ENCODE measurements at regions not wholly inside any gene's neighbourhood (a gene's known extent, or its start where the extent isn't known, plus 50 kb on each side); places are given as distances from the start of the nearest gene placed in this dataset.
A peak's percentile ranks its signal among the peaks of the same experiment; 100 is the strongest.

- DNase-seq (ENCODE audit: low read depth in 2 of 2) = no peak
Observed at GRCh38 chr18:70672581-70672980, 383.7 kb downstream of the SOCS6 start.

- DNase-seq (ENCODE audit: low read depth in 2 of 2) = no peak
Observed at GRCh38 chr18:70671889-70672565, 383.2 kb downstream of the SOCS6 start.

DNA sequence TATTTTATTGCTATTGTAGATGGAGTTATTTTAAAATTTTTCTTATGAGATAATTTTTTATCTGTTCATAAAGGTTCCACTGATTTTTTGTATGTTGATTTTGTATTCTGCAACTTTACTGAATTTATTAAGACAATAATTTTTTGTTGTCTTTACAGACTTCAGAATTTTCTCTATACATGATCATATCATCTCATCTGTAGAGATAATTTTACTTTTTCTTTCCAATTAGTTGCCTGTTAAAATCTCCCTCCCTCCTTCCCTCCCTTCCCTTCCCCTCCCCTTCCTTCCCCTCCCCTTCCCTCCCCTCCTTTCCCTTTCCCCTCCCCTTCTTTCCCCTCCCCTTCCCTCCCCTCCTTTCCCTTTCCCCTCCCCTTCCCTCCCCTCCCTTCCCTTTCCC lies 378.1 kb downstream of the SOCS6 start:
- no peak for DNase-seq (ENCODE audit: low read depth in 2 of 2)

- no peak for DNase-seq (ENCODE audit: low read depth in 2 of 2)
Observed at GRCh38 chr18:70663141-70663540, 374.3 kb downstream of the SOCS6 start.

DNA sequence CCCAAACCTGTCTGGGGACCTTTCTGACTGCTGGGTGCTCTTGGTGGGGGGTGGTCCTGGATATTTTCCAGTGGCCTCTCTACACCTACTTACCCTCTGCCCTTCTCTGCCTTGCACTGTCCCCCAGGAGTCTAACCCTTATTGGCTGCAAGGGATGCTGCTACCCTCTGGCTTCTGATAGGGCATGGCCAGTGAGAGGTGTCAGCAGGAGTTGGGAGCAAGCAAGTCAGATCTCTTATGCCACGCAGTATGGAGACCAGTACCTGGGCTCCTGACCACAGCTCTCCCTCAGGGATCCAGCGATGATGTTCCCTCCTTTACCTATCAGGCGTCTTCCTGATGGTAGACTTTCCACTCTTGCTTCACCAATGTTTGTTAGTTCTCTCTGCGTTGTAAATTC lies 373.7 kb downstream of the SOCS6 start:
- no peak for DNase-seq (ENCODE audit: low read depth in 2 of 2)

GRCh38 chr18:70659036-70659925 lies 370.4 kb downstream of the SOCS6 start:
- DNase-seq (ENCODE audit: low read depth in 2 of 2) = no peak

- DNase-seq (ENCODE audit: low read depth in 2 of 2) = no peak
Observed at GRCh38 chr18:70653671-70654070, 364.8 kb downstream of the SOCS6 start.

GRCh38 chr18:70650878-70651277 lies 362.0 kb downstream of the SOCS6 start:
- DNase-seq (ENCODE audit: low read depth in 2 of 2) = no peak

GRCh38 chr18:70649683-70650082 lies 360.8 kb downstream of the SOCS6 start:
- DNase-seq (ENCODE audit: low read depth in 2 of 2) = no peak

DNA sequence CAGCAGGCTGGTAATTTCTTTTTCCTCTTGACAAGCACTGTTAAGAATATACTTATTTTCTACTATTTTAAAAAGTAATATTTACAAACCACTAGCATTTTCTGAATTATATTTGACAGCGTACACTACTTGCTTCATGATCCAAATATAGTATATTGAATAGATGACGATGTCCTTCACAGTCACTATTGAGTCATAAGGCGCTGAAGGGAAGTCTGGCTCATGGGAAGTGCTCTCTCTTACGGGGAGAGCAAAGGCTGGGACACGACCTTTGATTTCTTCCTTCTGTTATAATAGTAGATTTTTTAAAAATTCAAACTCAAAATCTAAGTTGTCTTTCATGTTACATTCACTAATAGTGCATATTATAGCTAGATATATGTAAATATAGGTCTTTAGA lies 357.1 kb downstream of the SOCS6 start:
- DNase-seq (ENCODE audit: low read depth in 2 of 2) = no peak

DNA sequence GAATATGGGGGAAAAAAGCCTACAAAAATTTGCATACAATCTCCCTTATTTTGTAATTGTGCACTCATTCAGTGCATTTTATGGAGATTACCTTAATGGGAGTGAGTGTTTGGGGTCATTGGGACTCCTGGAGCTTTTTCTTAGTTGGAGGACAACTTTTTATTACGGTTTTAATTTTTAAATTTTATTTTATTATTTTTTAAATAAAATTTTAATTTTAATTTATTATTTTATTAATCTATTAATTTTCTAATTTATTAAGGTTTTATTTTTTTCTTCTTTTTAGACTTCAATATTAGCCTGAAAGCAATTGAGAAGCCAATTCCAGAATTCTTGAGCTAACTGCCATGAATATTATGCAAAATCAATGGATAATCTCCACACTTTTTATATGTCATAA lies 355.0 kb downstream of the SOCS6 start:
- no peak for DNase-seq (ENCODE audit: low read depth in 2 of 2)

DNA sequence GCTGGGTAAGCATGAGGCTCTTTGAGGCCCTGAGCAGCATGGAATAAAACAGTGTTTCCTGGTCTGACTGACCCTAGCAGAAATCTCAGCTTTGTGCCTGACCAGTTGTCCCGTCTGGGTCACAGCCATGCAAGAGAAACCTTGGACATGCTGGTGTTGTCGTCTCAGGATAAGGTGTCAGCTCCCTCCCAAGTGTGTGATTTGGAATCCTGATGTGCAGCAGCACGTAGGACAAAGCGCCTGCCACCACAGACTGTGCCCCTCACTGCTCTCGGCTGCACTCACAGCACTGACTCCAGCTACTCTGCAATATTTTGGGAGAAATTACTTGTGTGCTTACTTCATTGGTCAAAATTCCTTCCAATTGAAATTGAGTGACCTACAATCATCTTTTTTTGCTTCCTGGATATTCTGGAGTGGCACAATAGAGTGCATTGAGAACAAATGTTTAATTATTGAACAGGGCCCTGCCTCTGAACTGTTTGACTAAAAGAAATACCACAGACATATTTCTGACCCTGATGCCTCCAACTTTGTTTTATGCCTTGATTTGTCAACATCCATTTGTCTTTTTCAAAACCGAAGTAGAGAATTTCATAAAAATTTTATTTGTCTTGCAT lies 352.4 kb downstream of the SOCS6 start:
- no peak for DNase-seq (ENCODE audit: low read depth in 2 of 2)

- no peak for DNase-seq (ENCODE audit: low read depth in 2 of 2)
Observed at GRCh38 chr18:70640336-70640887, 351.6 kb downstream of the SOCS6 start.

GRCh38 chr18:70636991-70637390 lies 348.1 kb downstream of the SOCS6 start:
- DNase-seq (ENCODE audit: low read depth in 2 of 2) = peak; percentile 18 to 30

DNA sequence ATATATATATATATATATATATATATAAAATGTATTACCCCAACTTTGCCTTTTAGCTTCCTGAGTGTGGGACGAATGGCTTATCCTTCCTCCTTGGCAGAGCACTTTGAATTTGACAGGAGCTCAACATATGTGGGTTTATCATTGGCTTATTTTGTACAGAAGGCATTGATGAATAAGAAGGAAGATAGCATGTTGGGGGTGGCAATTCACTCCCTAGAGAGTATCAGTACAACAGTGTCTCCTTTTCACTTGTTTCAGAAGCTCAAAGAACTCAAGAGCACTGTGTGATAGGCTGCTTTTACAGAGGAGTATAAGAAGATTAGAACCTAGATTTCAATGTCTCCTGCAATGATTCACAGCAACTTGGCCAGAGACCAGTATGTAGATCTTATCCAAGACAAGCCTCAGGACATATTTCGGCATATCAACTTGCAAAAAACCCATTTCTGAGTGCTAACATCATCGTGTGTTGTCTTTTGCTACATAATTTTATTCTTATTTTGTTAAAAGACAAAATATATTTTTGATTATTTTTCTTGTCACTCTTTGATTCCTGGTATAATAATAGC lies 345.8 kb downstream of the SOCS6 start:
- peak; percentile 1 to 12 for DNase-seq (ENCODE audit: low read depth in 2 of 2)

DNA sequence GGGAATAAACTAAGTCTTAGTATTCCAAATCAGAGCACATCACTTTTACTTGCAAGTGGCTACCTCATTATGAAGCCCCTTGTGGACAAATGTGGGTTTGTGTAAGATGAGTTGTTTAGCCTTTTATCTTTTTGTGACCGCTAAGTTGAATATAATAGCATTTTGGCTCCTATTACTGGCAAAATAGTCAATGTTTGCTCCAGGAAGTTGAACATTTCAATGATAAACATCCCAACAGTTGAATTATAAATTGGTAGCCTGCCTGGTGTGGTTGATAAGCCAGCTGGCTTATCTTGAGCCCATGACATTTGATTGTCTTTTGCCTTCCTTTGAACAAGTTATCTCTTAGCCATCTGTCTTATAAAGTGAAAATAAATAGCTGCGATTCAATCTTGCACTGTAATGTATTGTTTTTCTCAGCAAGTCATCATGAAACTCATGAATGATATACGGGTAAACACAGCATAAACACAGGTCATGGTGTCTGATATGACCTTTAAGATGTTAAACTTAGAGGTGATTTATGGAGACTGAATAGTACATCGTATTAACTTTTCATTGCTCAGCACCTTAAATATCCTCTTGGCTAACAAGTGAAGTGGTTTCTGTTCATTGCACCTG lies 338.4 kb downstream of the SOCS6 start:
- DNase-seq (ENCODE audit: low read depth in 2 of 2) = no peak

- no peak for DNase-seq (ENCODE audit: low read depth in 2 of 2)
Observed at GRCh38 chr18:70622622-70623419, 334.0 kb downstream of the SOCS6 start.

- DNase-seq (ENCODE audit: low read depth in 2 of 2) = no peak
Observed at GRCh38 chr18:70621710-70622109, 332.9 kb downstream of the SOCS6 start.

DNA sequence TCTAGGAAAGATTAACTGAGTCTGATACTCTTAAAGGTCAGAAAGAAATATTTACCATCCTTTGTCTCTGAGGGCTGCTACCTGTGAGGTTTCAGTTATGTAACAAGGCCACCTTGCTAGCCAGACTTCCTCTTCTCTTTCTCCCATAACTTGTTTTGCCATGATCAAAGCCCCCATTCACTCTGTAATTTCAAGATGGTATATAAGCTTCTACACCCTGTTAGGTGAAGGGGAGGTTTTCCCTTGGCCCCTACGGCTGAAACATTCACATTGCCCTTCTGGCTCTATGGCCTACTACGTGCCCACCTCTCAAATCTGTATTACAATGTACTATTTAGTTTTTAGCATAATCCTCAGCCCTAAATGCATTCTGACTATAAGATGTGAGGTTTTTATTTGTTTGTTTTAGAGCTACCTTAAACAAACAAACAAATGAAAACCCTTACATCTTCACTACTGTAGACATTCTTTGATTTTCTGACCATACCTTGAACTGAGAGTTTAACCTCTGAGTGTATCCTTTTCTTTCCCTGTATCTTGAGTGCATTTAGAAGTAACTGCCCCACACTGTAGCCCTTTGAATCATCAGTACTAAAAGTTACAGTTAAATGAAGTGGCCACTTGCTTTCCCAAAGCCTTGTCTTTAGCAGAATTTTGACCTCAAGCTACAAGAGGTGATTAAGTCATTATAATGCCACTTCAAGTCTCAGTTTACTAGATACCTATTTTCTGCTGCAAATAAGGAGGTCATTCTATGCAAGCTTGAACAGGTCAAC lies 332.2 kb downstream of the SOCS6 start:
- no peak for DNase-seq (ENCODE audit: low read depth in 2 of 2)

Measured in fibroblast of skin of left biceps (primary cell).